Osteocyte (in vitro differentiated cells): ENCODE measurements at regions not wholly inside any gene's neighbourhood (a gene's known extent, or its start where the extent isn't known, plus 50 kb on each side); places are given as distances from the start of the nearest gene placed in this dataset.

Experiments
- DNase-seq: peaks from one replicate; pipeline ENCODE4 v3.0.0; 2021; ENCODE audit warnings: mixed read lengths; ENCODE audit not compliant: unreplicated experiment; ENCODE audit errors: extremely low spot score
- H3K27ac Mint-ChIP-seq: one replicate; pipeline ENCODE4 v1.8.0; 2021; ENCODE audit warnings: mild to moderate bottlenecking, mixed read lengths; ENCODE audit not compliant: unreplicated experiment
- H3K27me3 Mint-ChIP-seq: one replicate; pipeline ENCODE4 v1.8.0; 2021; ENCODE audit warnings: mixed read lengths; ENCODE audit not compliant: unreplicated experiment
- H3K36me3 Mint-ChIP-seq: one replicate; pipeline ENCODE4 v1.8.0; 2021; ENCODE audit warnings: mixed read lengths; ENCODE audit not compliant: unreplicated experiment
- H3K4me1 Mint-ChIP-seq: one replicate; pipeline ENCODE4 v1.8.0; 2021; ENCODE audit warnings: mixed read lengths; ENCODE audit not compliant: unreplicated experiment
- H3K4me3 Mint-ChIP-seq: one replicate; pipeline ENCODE4 v1.8.0; 2021; ENCODE audit warnings: mild to moderate bottlenecking, moderate library complexity, mixed read lengths; ENCODE audit not compliant: unreplicated experiment
- H3K9me3 Mint-ChIP-seq: one replicate; pipeline ENCODE4 v1.8.0; 2021; ENCODE audit warnings: mixed read lengths; ENCODE audit not compliant: unreplicated experiment
- CTCF ChIP-seq: fragments of 200-600 bp; sonication (generic); IDR thresholded peaks from 2 replicates; pipeline ENCODE4 v1.5.0; 2021; ENCODE audit warnings: antibody characterized with exemption, mild to moderate bottlenecking, moderate library complexity

GRCh38 chr1:48076017-48076416, 78.8 kb upstream of the TRABD2B start:
- H3K27me3 Mint-ChIP-seq = peaks cover 16% of the 10 kb centered on the region
- H3K4me3 Mint-ChIP-seq = no peak overlapping the region
- no peak overlapping the region for H3K27ac Mint-ChIP-seq
- DNase-seq = no peak
- H3K9me3 Mint-ChIP-seq = no peaks in the 10 kb centered on the region
- TF ChIP-seq CTCF = no peak
- no peaks in the 10 kb centered on the region for H3K4me1 Mint-ChIP-seq
- H3K36me3 Mint-ChIP-seq = no peaks in the 10 kb centered on the region

DNA sequence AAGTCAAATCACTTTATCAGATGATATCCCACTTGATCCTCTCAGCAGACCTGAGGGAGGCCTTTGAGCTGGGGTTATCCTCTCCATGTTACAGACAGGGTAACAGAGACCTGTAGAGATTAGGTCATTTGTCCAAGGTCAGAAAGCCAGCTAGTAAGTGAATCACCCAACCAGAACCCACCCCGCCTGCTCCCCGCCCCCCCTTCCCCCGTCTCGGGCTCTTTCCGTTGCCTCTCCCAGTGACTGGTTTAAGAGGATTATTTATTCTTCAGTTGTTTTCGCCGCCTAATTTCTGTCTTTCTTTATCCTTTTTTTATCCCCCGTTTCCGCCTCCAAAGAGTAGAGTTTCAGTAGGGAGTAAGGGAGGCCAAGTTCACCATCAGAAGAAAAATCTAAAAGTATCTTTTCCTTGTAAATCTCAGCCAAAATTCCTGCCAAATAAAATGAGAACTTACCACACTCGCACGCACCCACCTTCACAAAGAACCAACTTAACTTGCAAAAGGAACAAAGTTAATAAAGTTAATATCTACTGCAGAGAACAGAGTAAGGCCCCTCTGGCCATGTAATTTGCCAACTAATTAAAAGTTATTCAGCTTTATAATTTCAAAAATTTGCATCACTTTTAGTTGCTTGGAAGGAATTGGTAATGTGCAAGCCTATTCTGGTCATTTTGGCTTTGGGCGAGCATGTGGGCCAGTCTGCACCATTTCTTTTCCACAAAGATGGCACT, 76.8 kb upstream of the TRABD2B start:
- Mint-ChIP-seq H3K27ac (no peak overlapping the region), H3K4me3 (no peak overlapping the region), H3K36me3 (no peaks in the 10 kb centered on the region), H3K4me1 (peaks cover 1% of the 10 kb centered on the region), H3K27me3 (peaks cover 14% of the 10 kb centered on the region), H3K9me3 (no peaks in the 10 kb centered on the region)
- DNase-seq = no peak
- no peak for TF ChIP-seq CTCF

GRCh38 chr1:48071513-48071912, 74.3 kb upstream of the TRABD2B start:
- Mint-ChIP-seq H3K27me3 (peaks cover 9% of the 10 kb centered on the region), H3K9me3 (no peaks in the 10 kb centered on the region), H3K27ac (no peak overlapping the region), H3K4me3 (no peak overlapping the region), H3K4me1 (peaks cover 1% of the 10 kb centered on the region), H3K36me3 (no peaks in the 10 kb centered on the region)
- no peak for TF ChIP-seq CTCF
- DNase-seq = no peak

- H3K4me1 Mint-ChIP-seq = peaks cover 1% of the 10 kb centered on the region
- TF ChIP-seq CTCF = no peak
- H3K36me3 Mint-ChIP-seq = no peaks in the 10 kb centered on the region
- H3K9me3 Mint-ChIP-seq = no peaks in the 10 kb centered on the region
- H3K27me3 Mint-ChIP-seq = peaks cover 6% of the 10 kb centered on the region
- no peak overlapping the region for H3K4me3 Mint-ChIP-seq
- DNase-seq = no peak
- no peak overlapping the region for H3K27ac Mint-ChIP-seq
These were observed 73.2 kb upstream of the TRABD2B start for GRCh38 chr1:48070396-48070750.

- H3K4me3 Mint-ChIP-seq = no peak overlapping the region
- DNase-seq = no peak
- peaks cover 6% of the 10 kb centered on the region for H3K27me3 Mint-ChIP-seq
- no peak for TF ChIP-seq CTCF
- H3K4me1 Mint-ChIP-seq = peaks cover 1% of the 10 kb centered on the region
- H3K36me3 Mint-ChIP-seq = no peaks in the 10 kb centered on the region
- H3K9me3 Mint-ChIP-seq = no peaks in the 10 kb centered on the region
- no peak overlapping the region for H3K27ac Mint-ChIP-seq
These were observed 72.6 kb upstream of the TRABD2B start for GRCh38 chr1:48069662-48070395.
